CD14-positive monocyte (primary cell): ENCODE measurements at regions not wholly inside any gene's neighbourhood (a gene's known extent, or its start where the extent isn't known, plus 50 kb on each side); places are given as distances from the start of the nearest gene placed in this dataset.

Source experiments
- DNase-seq, 3 donors: peaks; one replicate each; pipeline ENCODE4 v3.0.0-alpha.2; 2011 to 2022
- H2AFZ ChIP-seq: 2 replicates; pipeline ENCODE4 v1.6.0; 2012; ENCODE audit warnings: mild to moderate bottlenecking, low read depth, low read length, inconsistent platforms; ENCODE audit not compliant: insufficient read depth, poor library complexity, severe bottlenecking
- H3K27ac ChIP-seq, 2 donors: 1 replicate in 1 of 2; 2 replicates in 1 of 2; pipeline ENCODE4 v1.5.1; 2012 to 2013; ENCODE audit warnings: low read length in 2 of 2, control low read depth in 1 of 2, inconsistent platforms in 1 of 2, low read depth in 1 of 2, mild to moderate bottlenecking in 1 of 2
- H3K27me3 ChIP-seq, 2 donors: one replicate each; pipeline versions ENCODE4 v1.6.0 to v1.6.1; 2011 to 2013; ENCODE audit warnings: low read length in 2 of 2; ENCODE audit not compliant: control insufficient read depth in 2 of 2, insufficient read depth in 2 of 2
- H3K36me3 ChIP-seq, 2 donors: replicated peaks in 1 of 2; 1 replicate in 1 of 2; 2 replicates in 1 of 2; pipeline versions ENCODE4 v1.5.1 to v1.6.1; 2012 to 2013; ENCODE audit warnings: low read length in 2 of 2, control low read depth in 1 of 2, inconsistent platforms in 1 of 2, mild to moderate bottlenecking in 1 of 2; ENCODE audit not compliant: insufficient read depth in 2 of 2, control insufficient read depth in 1 of 2
- H3K4me1 ChIP-seq, 2 donors: 1 replicate in 1 of 2; 2 replicates in 1 of 2; pipeline versions ENCODE4 v1.5.1 to v1.6.1; 2012 to 2013; ENCODE audit warnings: low read length in 2 of 2, control low read depth in 1 of 2, inconsistent platforms in 1 of 2, mild to moderate bottlenecking in 1 of 2, moderate library complexity in 1 of 2; ENCODE audit not compliant: insufficient read depth in 2 of 2, control insufficient read depth in 1 of 2
- H3K4me2 ChIP-seq: replicated peaks from 2 replicates; pipeline ENCODE3; 2012; ENCODE audit warnings: low read length, moderate library complexity, mild to moderate bottlenecking; ENCODE audit not compliant: poor library complexity, severe bottlenecking; ENCODE audit errors: extremely low read depth
- H3K4me3 ChIP-seq, 3 experiments: fragments of 200-600 bp in 1 of 3; sonication (generic) in 1 of 3; replicated peaks in 1 of 3; 1 replicate in 2 of 3; 2 replicates in 1 of 3; pipeline ENCODE4 v1.5.1; 2011 to 2013; ENCODE audit warnings: low read length in 3 of 3, mild to moderate bottlenecking in 3 of 3, control low read depth in 2 of 3, low read depth in 2 of 3, inconsistent platforms in 1 of 3, moderate library complexity in 1 of 3
- H3K79me2 ChIP-seq: 2 replicates; pipeline ENCODE4 v1.6.0; 2012; ENCODE audit warnings: mild to moderate bottlenecking, control low read depth, inconsistent platforms, low read length, moderate library complexity; ENCODE audit not compliant: insufficient read depth
- H3K9ac ChIP-seq: 2 replicates; pipeline ENCODE4 v1.6.0; 2017; ENCODE audit warnings: low read length, mild to moderate bottlenecking; ENCODE audit not compliant: insufficient read depth, poor library complexity, severe bottlenecking
- H3K9me3 ChIP-seq, 2 donors: replicated peaks in 1 of 2; 1 replicate in 1 of 2; 2 replicates in 1 of 2; pipeline versions ENCODE4 v1.5.1 to v1.6.1; 2012 to 2013; ENCODE audit warnings: low read length in 2 of 2, control low read depth in 1 of 2; ENCODE audit not compliant: control insufficient read depth in 1 of 2, insufficient read depth in 1 of 2
- H4K20me1 ChIP-seq: 2 replicates; pipeline ENCODE4 v1.6.0; 2012; ENCODE audit warnings: mild to moderate bottlenecking, low read length, control low read depth, moderate library complexity; ENCODE audit not compliant: insufficient read depth
- H3K27ac Mint-ChIP-seq, 7 donors: one replicate each; pipeline ENCODE4 v1.8.0; 2020; ENCODE audit warnings: mild to moderate bottlenecking in 7 of 7, mixed read lengths in 7 of 7, moderate library complexity in 6 of 7, inconsistent platforms in 2 of 7
- H3K27me3 Mint-ChIP-seq, 3 donors: one replicate each; pipeline ENCODE4 v1.8.0; 2021 to 2022; ENCODE audit warnings: low read depth in 3 of 3, mild to moderate bottlenecking in 3 of 3, mixed read lengths in 3 of 3, moderate library complexity in 3 of 3, inconsistent platforms in 1 of 3
- H3K36me3 Mint-ChIP-seq, 2 donors: one replicate each; pipeline ENCODE4 v1.8.0; 2020; ENCODE audit warnings: mixed read lengths in 2 of 2, inconsistent platforms in 1 of 2, mild to moderate bottlenecking in 1 of 2
- H3K4me1 Mint-ChIP-seq: one replicate; pipeline ENCODE4 v1.8.0; 2020; ENCODE audit warnings: mild to moderate bottlenecking, mixed read lengths
- H3K4me3 Mint-ChIP-seq, 2 donors: one replicate each; pipeline ENCODE4 v1.8.0; 2020; ENCODE audit warnings: mild to moderate bottlenecking in 2 of 2, mixed read lengths in 2 of 2, moderate library complexity in 1 of 2
- H3K9me3 Mint-ChIP-seq, 7 donors: one replicate each; pipeline ENCODE4 v1.8.0; 2020 to 2022; ENCODE audit warnings: mixed read lengths in 7 of 7, mild to moderate bottlenecking in 6 of 7, moderate library complexity in 6 of 7, inconsistent platforms in 2 of 7
- CTCF ChIP-seq: fragments of 200-600 bp; IDR thresholded peaks from one replicate; pipeline ENCODE4 v1.8.0; 2022; ENCODE audit warnings: antibody characterized with exemption, mild to moderate bottlenecking
- WGBS: methylation state at CpG from one replicate; pipeline ENCODE4 v1.1.5; 2013; ENCODE audit warnings: missing lambda C conversion rate; ENCODE audit not compliant: insufficient coverage; 5-methylcytosine and 5-hydroxymethylcytosine counted together
- intact Hi-C, 2 donors: fragments of 100-400 bp; cut with micrococcal nuclease; formaldehyde crosslinking; loops; one replicate each; pipeline versions ENCODE4 v1.15.0 to v1.15.1; 2023

- Histone ChIP-seq H3K4me3 (no peak overlapping the region), H3K4me1 (no peaks in the 10 kb centered on the region), H2AFZ (no peak overlapping the region), H4K20me1 (no peaks in the 10 kb centered on the region), H3K79me2 (no peaks in the 10 kb centered on the region), H3K36me3 (no peaks in the 10 kb centered on the region), H3K9ac (no peak overlapping the region), H3K4me2 (no peak overlapping the region), H3K9me3 (no peaks in the 10 kb centered on the region), H3K27ac (no peak overlapping the region), H3K27me3 (no peaks in the 10 kb centered on the region)
- intact Hi-C loops: no loop called here
- H3K4me1 Mint-ChIP-seq: peaks cover 4% of the 10 kb centered on the region
- no peak overlapping the region for H3K4me3 Mint-ChIP-seq
- H3K36me3 Mint-ChIP-seq: no peaks in the 10 kb centered on the region
- peaks cover 0 to 5% (median 3%) of the 10 kb centered on the region in 3 donors for H3K27me3 Mint-ChIP-seq
- no CpG with 5 or more reads among the region's 3 CpGs for WGBS
- H3K9me3 Mint-ChIP-seq: peaks cover 0 to 5% (median 2%) of the 10 kb centered on the region in 7 donors
- TF ChIP-seq CTCF: no peak
- no peak overlapping the region for H3K27ac Mint-ChIP-seq
- DNase-seq: no peak
Observed at GRCh38 chr9:16060436-16061129, 507.7 kb downstream of the CCDC171 start.

GRCh38 chr9:16062542-16063240, 509.8 kb downstream of the CCDC171 start:
- H2AFZ ChIP-seq: no peak overlapping the region

More at GRCh38 chr9:16062542-16063240, 509.8 kb downstream of the CCDC171 start:
- Histone ChIP-seq H3K9ac (no peak overlapping the region), H4K20me1 (no peaks in the 10 kb centered on the region), H3K27me3 (no peaks in the 10 kb centered on the region), H3K79me2 (no peaks in the 10 kb centered on the region), H3K4me2 (no peak overlapping the region), H3K4me3 (no peak overlapping the region), H3K9me3 (no peaks in the 10 kb centered on the region), H3K27ac (no peak overlapping the region), H3K4me1 (no peaks in the 10 kb centered on the region), H3K36me3 (no peaks in the 10 kb centered on the region)
- Mint-ChIP-seq H3K27me3 (peaks cover 0 to 5% (median 4%) of the 10 kb centered on the region in 3 donors), H3K9me3 (peaks cover 0 to 5% (median 2%) of the 10 kb centered on the region in 7 donors), H3K27ac (no peak overlapping the region), H3K36me3 (no peaks in the 10 kb centered on the region), H3K4me3 (no peak overlapping the region), H3K4me1 (peaks cover 4% of the 10 kb centered on the region)
- WGBS: 79% methylated on average over 7 of the region's 9 CpGs
- DNase-seq: no peak
- intact Hi-C loops: no loop called here
- TF ChIP-seq CTCF: no peak
